ENCODE measurements at regions not wholly inside any gene's neighbourhood (a gene's known extent, or its start where the extent isn't known, plus 50 kb on each side); places are given as distances from the start of the nearest gene placed in this dataset.

DNA sequence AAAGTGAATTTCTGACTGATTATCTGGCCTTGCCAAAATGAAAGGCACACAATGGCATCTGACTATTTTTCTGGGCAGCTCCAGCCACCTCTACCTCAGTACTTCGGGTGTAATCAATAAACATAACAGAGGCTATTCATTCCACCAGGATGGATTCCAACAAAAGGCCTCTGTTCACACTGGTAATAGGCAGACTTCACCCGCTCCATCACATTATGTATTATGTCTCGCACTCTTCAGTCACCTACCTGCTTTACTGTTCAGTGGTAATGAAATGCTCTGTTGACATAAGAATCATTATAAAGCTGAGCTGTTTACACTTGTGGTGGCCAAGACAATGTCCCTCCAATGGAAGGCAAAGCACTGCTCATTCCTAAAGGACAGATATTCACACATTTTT, 1333.7 kb upstream of the WWC1 start:
- no peak for DNase-seq
- no peaks in the 10 kb centered on the region for H3K4me1 ChIP-seq
- TF ChIP-seq, protein P1, sequence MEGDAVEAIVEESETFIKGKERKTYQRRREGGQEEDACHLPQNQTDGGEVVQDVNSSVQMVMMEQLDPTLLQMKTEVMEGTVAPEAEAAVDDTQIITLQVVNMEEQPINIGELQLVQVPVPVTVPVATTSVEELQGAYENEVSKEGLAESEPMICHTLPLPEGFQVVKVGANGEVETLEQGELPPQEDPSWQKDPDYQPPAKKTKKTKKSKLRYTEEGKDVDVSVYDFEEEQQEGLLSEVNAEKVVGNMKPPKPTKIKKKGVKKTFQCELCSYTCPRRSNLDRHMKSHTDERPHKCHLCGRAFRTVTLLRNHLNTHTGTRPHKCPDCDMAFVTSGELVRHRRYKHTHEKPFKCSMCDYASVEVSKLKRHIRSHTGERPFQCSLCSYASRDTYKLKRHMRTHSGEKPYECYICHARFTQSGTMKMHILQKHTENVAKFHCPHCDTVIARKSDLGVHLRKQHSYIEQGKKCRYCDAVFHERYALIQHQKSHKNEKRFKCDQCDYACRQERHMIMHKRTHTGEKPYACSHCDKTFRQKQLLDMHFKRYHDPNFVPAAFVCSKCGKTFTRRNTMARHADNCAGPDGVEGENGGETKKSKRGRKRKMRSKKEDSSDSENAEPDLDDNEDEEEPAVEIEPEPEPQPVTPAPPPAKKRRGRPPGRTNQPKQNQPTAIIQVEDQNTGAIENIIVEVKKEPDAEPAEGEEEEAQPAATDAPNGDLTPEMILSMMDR (IDR thresholded peaks at IDR 0.05; ENCODE audit: low read depth, low read length) = no peak
- no peak overlapping the region for H3K4me3 ChIP-seq (ENCODE audit: low read depth, low read length)
- no peaks in the 10 kb centered on the region for H3K27me3 ChIP-seq
- H3K9me3 ChIP-seq = no peaks in the 10 kb centered on the region; the same call in 1 of the 2 replicates
- H3K36me3 ChIP-seq = no peaks in the 10 kb centered on the region

DNA sequence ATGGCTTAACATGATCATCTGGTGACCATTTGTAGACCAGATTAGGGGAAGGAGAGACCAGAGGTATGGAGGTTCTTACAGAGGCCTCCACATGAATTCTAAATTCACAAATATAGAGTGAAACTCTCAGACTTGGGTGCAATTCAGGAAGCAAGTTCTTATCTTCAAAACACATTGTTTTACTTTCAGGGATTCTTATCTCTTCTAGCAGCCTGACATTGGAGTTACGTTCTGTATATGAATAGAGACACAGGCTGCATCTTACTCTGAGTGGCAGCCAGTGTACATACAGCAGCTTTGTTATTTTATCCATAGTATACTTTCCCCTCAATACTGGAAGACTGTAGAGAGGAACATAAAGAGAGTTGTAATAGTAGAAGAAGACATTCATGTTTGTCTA, 1331.7 kb upstream of the WWC1 start:
- no peak for DNase-seq
- Histone ChIP-seq H3K27me3 (no peaks in the 10 kb centered on the region), H3K4me1 (no peaks in the 10 kb centered on the region), H3K9me3 (no peaks in the 10 kb centered on the region; the same call in 1 of the 2 replicates), H3K4me3 (ENCODE audit: low read depth, low read length) (no peak overlapping the region), H3K36me3 (no peaks in the 10 kb centered on the region)
- TF ChIP-seq, protein P1 (IDR thresholded peaks at IDR 0.05; ENCODE audit: low read depth, low read length) = no peak

DNA sequence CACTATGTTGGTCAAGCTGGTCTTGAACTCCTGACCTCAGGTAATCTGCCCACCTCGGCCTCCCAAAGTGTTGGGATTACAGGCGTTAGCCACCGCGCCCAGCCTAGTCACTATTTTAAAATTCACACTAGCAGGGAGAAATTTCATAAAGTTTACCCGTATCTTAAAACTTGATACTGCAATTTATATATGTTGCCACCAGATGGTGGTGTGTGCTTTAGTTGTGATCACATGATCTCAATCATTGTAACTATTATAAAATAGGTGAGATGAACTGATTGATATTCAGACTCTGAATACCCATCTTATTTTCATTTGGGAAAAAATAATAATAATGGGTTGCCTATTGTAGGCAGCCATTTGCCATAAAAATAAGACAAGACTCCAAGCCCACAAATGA, 1330.4 kb upstream of the WWC1 start:
- DNase-seq = no peak
- H3K4me3 ChIP-seq (ENCODE audit: low read depth, low read length) = no peak overlapping the region
- no peaks in the 10 kb centered on the region for H3K27me3 ChIP-seq
- no peaks in the 10 kb centered on the region for H3K4me1 ChIP-seq
- no peaks in the 10 kb centered on the region; the same call in 1 of the 2 replicates for H3K9me3 ChIP-seq
- TF ChIP-seq, protein P1 (IDR thresholded peaks at IDR 0.05; ENCODE audit: low read depth, low read length) = peak; percentile 32; the same call in 1 of the 2 replicates
- no peaks in the 10 kb centered on the region for H3K36me3 ChIP-seq

DNA sequence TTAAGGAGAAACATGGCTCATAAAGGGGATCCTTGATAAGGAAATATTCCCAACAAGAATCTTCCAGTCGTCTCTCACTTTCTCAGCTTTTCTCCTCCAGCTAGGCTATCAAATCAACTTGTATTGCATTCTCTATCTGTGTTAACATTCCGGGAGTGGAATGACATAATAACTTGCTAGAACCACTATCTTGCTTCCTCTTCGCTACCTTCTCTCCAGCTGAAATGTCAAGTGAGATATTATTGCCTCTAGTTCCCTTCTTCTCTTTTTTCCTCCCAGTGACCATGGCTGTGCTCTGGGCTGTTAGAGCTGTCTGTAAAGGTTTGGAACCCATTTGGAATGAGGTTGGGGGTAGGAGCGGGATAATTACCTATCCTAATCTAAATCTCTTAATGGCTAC, 1329.5 kb upstream of the WWC1 start:
- no peaks in the 10 kb centered on the region for H3K4me1 ChIP-seq
- H3K27me3 ChIP-seq = no peaks in the 10 kb centered on the region
- TF ChIP-seq, protein P1 (IDR thresholded peaks at IDR 0.05; ENCODE audit: low read depth, low read length) = no peak
- H3K9me3 ChIP-seq = no peaks in the 10 kb centered on the region; the same call in 1 of the 2 replicates
- no peak overlapping the region for H3K4me3 ChIP-seq (ENCODE audit: low read depth, low read length)
- DNase-seq = no peak
- no peaks in the 10 kb centered on the region for H3K36me3 ChIP-seq

DNA sequence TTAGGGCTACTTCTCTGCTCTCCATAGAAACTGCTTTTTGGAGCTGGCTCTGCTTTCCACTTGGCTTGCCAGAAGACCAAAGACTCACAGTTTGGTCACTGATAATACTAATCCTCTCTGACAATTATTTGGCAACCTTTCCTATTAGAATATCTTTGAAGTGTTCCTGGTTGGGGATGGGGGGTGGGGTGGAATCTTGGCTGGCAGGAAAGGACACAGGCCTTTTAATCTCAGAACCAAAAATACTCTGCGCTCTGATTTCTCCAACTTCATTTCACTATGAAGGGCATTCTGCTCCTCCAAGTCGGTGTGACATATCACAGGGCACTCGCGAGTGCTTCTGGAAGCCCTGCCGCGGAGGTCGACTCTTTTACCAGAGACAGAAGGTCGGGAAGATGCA, 1329.0 kb upstream of the WWC1 start:
- TF ChIP-seq, protein P1 (IDR thresholded peaks at IDR 0.05; ENCODE audit: low read depth, low read length) = no peak
- Histone ChIP-seq H3K27me3 (no peaks in the 10 kb centered on the region), H3K4me1 (no peaks in the 10 kb centered on the region), H3K4me3 (ENCODE audit: low read depth, low read length) (no peak overlapping the region), H3K9me3 (no peaks in the 10 kb centered on the region; the same call in 1 of the 2 replicates), H3K36me3 (no peaks in the 10 kb centered on the region)
- no peak for DNase-seq

DNA sequence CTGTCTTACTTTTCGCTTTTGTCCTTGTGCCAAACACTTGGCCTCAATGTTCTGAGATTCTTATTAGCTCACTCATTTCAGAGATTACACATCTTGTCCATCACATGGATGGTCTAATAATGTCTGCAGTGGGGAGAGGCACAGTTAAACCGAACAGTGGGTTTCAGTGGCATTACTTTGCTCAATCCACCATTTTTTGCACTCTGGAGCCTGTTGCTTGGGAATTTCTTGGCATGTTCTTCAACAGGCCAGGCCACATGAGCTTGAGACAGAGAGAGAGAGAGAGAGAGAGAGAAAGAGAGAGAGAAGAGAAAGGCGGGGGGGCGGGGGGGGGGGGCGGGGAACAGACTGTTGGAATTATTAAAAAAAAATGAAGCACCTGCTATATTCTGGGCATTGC, 1327.8 kb upstream of the WWC1 start:
- DNase-seq = no peak
- H3K27me3 ChIP-seq = no peaks in the 10 kb centered on the region
- TF ChIP-seq, protein P1 (IDR thresholded peaks at IDR 0.05; ENCODE audit: low read depth, low read length) = no peak
- H3K9me3 ChIP-seq = no peaks in the 10 kb centered on the region; the same call in 1 of the 2 replicates
- H3K36me3 ChIP-seq = no peaks in the 10 kb centered on the region
- no peaks in the 10 kb centered on the region for H3K4me1 ChIP-seq
- H3K4me3 ChIP-seq (ENCODE audit: low read depth, low read length) = no peak overlapping the region

All from BE2C (cell line).